ENCODE measurements at regions not wholly inside any gene's neighbourhood (a gene's known extent, or its start where the extent isn't known, plus 50 kb on each side); places are given as distances from the start of the nearest gene placed in this dataset.

DNA sequence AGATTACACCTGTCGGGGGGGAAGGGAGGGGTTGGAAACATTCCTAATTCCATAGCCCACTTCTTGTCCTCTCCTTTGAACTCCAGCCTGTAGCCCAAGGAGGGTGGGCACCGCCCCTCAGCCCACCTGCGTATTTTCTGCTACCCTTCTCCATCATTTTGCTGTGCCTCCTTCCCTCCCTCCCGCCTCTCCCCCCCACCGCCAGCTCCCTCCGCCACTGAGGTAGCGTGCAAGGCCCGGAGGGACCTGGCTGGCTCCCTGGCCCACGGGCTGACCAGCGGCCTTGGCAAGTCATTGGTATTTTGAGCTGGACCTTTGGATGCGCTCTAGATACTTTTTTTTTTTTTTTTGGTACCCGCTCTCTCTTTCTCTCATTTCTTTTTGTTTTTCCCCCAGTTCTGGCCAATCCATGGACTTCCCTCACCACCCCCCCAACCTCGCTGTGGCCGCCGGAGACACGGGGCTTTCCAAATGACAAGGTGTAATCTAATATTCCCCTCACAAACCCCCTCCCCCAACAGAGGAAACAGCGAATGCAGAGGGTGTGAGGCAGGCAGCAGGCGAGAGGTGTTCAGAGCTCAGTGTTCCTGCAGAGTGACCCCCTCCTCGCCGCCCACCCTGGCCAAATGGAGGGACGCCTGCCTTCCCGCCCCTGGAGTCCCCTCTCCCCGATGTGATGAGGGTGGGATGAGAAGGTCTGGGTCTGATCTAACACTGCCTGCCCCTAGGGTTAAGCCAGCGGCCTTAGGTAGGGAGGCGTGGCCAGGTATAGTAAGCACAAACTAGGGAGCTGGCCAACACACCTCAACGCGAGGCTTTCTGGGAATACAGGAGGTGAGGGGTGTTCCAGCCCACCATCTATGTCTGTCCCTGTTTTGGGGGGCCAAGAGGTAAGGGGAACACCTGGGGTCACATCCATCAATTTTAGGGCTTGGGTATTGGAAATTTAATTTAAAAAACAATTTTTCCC, 89.2 kb downstream of the PTPRS start:
- CTCF ChIA-PET, result no interaction called here
- TF ChIP-seq, protein P1, sequence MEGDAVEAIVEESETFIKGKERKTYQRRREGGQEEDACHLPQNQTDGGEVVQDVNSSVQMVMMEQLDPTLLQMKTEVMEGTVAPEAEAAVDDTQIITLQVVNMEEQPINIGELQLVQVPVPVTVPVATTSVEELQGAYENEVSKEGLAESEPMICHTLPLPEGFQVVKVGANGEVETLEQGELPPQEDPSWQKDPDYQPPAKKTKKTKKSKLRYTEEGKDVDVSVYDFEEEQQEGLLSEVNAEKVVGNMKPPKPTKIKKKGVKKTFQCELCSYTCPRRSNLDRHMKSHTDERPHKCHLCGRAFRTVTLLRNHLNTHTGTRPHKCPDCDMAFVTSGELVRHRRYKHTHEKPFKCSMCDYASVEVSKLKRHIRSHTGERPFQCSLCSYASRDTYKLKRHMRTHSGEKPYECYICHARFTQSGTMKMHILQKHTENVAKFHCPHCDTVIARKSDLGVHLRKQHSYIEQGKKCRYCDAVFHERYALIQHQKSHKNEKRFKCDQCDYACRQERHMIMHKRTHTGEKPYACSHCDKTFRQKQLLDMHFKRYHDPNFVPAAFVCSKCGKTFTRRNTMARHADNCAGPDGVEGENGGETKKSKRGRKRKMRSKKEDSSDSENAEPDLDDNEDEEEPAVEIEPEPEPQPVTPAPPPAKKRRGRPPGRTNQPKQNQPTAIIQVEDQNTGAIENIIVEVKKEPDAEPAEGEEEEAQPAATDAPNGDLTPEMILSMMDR (IDR thresholded peaks at IDR 0.05; ENCODE audit: low read depth, low read length), result no peak

DNA sequence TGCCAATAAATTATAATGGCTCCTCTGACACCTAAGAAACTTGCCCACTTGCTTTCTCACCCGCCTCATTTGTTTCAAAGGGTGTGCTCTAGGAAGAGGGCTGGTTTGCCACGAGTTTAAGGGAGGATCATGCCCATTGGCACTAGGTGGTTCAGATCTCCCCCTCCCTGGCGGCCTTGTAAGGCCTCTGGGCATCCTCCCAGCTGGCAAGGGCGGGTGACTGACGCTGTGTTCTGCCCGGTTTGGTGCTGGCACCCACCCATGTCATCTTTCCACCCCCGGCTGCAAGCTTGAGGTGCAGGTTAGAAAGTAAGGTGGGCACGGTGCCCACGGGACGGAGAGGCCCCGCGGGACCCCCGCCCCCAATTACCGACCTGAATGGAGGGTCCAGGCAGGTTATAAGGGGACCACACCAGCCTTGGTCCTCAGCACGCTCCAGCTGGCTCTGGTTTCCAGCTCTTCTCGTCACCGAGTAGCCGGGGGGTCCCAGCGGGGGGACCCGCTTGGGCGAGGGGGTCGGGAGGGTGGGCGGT, 90.4 kb downstream of the PTPRS start:
- DNase-seq (ENCODE audit: low read depth, low spot score), result no peak
- peaks cover 9% of the 10 kb centered on the region for H3K9me3 ChIP-seq (ENCODE audit: control insufficient read depth, insufficient read depth, low read length)
- H3K27ac ChIP-seq (ENCODE audit: low read depth, low read length), result no peak overlapping the region
- no peaks in the 10 kb centered on the region for H3K27me3 ChIP-seq (ENCODE audit: control insufficient read depth, insufficient read depth, low read length)
- no peak overlapping the region for H3K4me3 ChIP-seq (ENCODE audit: low read depth, low read length)
- ChIA-PET POLR2A (no interaction called here), CTCF (no interaction called here)
- TF ChIP-seq, protein P1 (IDR thresholded peaks at IDR 0.05; ENCODE audit: low read depth, low read length), result no peak

More for the DNA sequence above, 89.2 kb downstream of the PTPRS start:
- H3K27ac ChIP-seq (ENCODE audit: low read depth, low read length), result no peak overlapping the region
- no peak overlapping the region for H3K4me3 ChIP-seq (ENCODE audit: low read depth, low read length)
- H3K27me3 ChIP-seq (ENCODE audit: control insufficient read depth, insufficient read depth, low read length), result no peaks in the 10 kb centered on the region
- peaks cover 19% of the 10 kb centered on the region for H3K9me3 ChIP-seq (ENCODE audit: control insufficient read depth, insufficient read depth, low read length)
- DNase-seq (ENCODE audit: low read depth, low spot score), result no peak
- POLR2A ChIA-PET, result no interaction called here

DNA sequence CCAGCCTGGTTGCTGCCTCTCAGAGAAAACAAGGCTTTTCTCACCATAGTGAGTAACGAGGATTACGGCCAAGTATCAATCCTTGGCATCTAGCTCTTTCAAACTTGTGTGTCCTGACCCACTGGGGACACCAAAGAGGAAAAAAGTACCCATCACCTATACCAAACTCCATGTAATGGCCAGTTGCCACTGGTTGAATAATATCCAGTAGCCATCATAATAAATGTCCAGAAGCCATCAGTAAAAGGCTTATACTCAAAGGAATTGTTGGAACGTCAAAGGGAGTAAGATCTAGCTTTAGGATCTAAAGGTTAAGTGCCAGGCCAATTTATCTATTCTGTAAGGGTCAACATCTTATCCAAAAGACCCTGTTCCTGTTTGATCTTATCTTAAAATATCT, 91.1 kb downstream of the PTPRS start:
- TF ChIP-seq, protein P1 (IDR thresholded peaks at IDR 0.05; ENCODE audit: low read depth, low read length), result no peak
- Histone ChIP-seq H3K27ac (ENCODE audit: low read depth, low read length) (no peak overlapping the region), H3K9me3 (ENCODE audit: control insufficient read depth, insufficient read depth, low read length) (peaks cover 2% of the 10 kb centered on the region), H3K4me3 (ENCODE audit: low read depth, low read length) (no peak overlapping the region), H3K27me3 (ENCODE audit: control insufficient read depth, insufficient read depth, low read length) (no peaks in the 10 kb centered on the region)
- ChIA-PET CTCF (no interaction called here), POLR2A (no interaction called here)
- DNase-seq (ENCODE audit: low read depth, low spot score), result no peak

DNA sequence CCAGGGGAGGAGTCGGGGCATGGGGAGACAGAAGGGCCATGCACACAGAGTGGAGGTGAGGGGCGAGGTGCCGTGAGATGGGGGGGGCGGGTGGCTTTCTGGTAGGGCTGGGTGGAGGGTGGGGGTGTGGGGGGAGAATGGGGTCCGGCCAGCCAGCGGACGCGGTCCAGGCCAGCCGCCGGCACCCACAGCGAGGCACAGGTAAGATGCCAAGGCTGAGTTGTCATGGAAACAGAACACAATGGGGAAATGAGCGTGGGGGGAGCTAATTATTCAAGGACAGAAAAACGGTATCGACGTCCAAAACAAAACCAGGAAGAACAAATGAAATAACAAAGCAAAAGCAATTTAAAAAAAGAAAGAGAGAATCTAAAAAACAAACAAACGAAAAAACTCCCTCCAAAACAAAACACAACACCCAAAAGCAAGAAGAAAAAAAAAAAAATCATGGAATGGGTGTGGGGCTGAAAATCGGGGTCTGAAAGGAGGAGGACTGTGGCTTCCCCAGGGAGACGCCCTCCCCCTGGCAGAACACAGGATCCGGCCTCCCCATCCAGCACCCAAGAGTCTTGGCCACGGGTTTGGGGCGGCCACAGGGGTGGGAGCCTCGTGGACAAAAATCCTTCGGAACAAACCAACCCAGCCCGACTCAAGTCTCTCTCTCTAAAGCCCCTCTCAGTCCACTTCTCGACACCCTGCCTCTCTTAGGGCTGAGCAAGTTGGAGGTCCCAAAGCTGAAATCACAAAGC, 92.5 kb downstream of the PTPRS start:
- POLR2A ChIA-PET, result no interaction called here
- CTCF ChIA-PET, result no interaction called here
- Histone ChIP-seq H3K27ac (ENCODE audit: low read depth, low read length) (no peak overlapping the region), H3K9me3 (ENCODE audit: control insufficient read depth, insufficient read depth, low read length) (no peaks in the 10 kb centered on the region; the same call in 1 of the 2 replicates), H3K27me3 (ENCODE audit: control insufficient read depth, insufficient read depth, low read length) (no peaks in the 10 kb centered on the region), H3K4me3 (ENCODE audit: low read depth, low read length) (no peak overlapping the region)
- TF ChIP-seq, protein P1 (IDR thresholded peaks at IDR 0.05; ENCODE audit: low read depth, low read length), result no peak
- DNase-seq (ENCODE audit: low read depth, low spot score), result no peak
